Type B pancreatic cell (in vitro differentiated cells): ENCODE measurements at regions not wholly inside any gene's neighbourhood (a gene's known extent, or its start where the extent isn't known, plus 50 kb on each side); places are given as distances from the start of the nearest gene placed in this dataset.

ENCODE experiments used
- DNase-seq: peaks from one replicate; pipeline ENCODE4 v3.0.0; 2021; ENCODE audit warnings: mixed read lengths; ENCODE audit not compliant: unreplicated experiment; ENCODE audit errors: extremely low spot score
- H3K27ac Mint-ChIP-seq: 2 replicates; pipeline ENCODE4 v1.8.0; 2021; ENCODE audit warnings: mild to moderate bottlenecking, mixed read lengths
- H3K27me3 Mint-ChIP-seq: 2 replicates; pipeline ENCODE4 v1.8.0; 2021; ENCODE audit warnings: mixed read lengths
- H3K36me3 Mint-ChIP-seq: 2 replicates; pipeline ENCODE4 v1.8.0; 2021; ENCODE audit warnings: mixed read lengths
- H3K4me1 Mint-ChIP-seq: one replicate; pipeline ENCODE4 v1.8.0; 2021; ENCODE audit warnings: mixed read lengths; ENCODE audit not compliant: unreplicated experiment
- H3K4me3 Mint-ChIP-seq: 2 replicates; pipeline ENCODE4 v1.8.0; 2021; ENCODE audit warnings: mild to moderate bottlenecking, mixed read lengths
- H3K9me3 Mint-ChIP-seq: 2 replicates; pipeline ENCODE4 v1.8.0; 2021; ENCODE audit warnings: mixed read lengths
- TF ChIP-seq, protein P1 (sequence below): fragments of 200-600 bp; sonication (generic); conservative IDR thresholded peaks from 2 replicates; pipeline ENCODE4 v1.5.0; 2021; ENCODE audit warnings: antibody characterized with exemption, mild to moderate bottlenecking

DNA sequence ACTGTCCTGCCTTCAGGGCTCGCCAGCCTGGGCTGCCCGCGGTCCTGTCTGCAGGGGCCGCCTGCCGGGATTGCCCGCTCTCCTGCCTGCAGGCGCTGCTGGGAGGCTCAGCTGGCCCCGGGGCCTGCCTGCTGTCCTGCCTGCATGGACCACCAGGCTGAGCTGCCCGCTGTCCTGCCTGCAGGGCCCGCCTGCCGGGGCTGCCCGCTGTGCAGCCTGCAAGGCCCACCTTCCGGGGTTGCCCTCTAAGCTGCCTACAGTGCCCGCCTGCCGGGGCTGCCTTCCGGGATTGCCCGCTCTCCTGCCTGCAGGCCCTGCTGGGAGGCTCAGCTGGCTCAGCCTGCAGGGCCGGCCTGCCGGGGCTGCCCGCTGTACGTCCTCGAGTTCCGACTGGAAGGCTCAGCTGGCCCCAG is 164.4 kb downstream of the GLRX3 start:
- no peaks in the 10 kb centered on the region for H3K27me3 Mint-ChIP-seq
- DNase-seq: no peak
- peaks cover 4% of the 10 kb centered on the region for H3K36me3 Mint-ChIP-seq
- H3K4me3 Mint-ChIP-seq: no peak overlapping the region
- TF ChIP-seq, protein P1, sequence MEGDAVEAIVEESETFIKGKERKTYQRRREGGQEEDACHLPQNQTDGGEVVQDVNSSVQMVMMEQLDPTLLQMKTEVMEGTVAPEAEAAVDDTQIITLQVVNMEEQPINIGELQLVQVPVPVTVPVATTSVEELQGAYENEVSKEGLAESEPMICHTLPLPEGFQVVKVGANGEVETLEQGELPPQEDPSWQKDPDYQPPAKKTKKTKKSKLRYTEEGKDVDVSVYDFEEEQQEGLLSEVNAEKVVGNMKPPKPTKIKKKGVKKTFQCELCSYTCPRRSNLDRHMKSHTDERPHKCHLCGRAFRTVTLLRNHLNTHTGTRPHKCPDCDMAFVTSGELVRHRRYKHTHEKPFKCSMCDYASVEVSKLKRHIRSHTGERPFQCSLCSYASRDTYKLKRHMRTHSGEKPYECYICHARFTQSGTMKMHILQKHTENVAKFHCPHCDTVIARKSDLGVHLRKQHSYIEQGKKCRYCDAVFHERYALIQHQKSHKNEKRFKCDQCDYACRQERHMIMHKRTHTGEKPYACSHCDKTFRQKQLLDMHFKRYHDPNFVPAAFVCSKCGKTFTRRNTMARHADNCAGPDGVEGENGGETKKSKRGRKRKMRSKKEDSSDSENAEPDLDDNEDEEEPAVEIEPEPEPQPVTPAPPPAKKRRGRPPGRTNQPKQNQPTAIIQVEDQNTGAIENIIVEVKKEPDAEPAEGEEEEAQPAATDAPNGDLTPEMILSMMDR: no peak
- H3K27ac Mint-ChIP-seq: no peak overlapping the region
- H3K4me1 Mint-ChIP-seq: no peaks in the 10 kb centered on the region
- H3K9me3 Mint-ChIP-seq: peaks cover 34% of the 10 kb centered on the region

DNA sequence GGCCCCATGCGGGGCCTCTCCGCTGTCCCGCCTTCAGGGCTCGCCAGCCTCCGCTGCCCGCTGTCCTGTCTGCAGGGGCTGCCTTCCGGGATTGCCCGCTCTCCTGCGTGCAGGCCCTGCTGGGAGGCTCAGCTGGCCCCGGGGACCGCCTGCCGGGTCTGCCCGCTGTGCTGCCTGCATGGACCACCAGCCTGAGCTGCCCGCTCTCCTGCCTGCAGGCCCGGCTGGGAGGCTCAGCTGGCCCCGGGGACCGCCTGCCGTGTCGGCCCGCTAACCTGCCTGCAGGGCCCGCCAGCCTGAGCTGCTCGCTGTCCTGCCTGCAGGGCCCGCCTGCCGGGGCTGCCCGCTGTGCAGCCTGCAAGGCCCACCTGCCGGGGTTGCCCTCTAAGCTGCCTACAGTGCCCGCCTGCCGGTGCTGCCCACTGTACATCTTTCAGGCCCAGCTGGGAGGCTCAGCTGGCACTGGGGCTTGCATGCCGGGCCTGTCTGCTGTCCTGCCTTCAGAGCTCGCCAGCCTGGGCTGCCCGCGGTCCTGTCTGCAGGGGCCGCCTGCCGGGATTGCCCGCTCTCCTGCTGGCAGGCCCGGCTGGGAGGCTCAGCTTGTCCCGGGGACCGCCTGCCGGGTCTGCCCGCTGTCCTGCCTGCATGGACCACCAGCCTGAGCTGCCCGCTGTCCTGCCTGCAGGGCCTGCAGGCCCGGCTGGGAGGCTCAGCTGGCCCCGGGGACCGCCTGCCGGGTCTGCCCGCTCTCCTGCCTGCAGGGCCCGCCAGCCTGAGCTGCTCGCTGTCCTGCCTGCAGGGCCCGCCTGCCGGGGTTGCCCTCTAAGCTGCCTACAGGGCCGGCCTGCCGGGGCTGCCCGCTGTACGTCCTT is 165.1 kb downstream of the GLRX3 start:
- H3K4me1 Mint-ChIP-seq: no peaks in the 10 kb centered on the region
- H3K36me3 Mint-ChIP-seq: peaks cover 4% of the 10 kb centered on the region
- no peak overlapping the region for H3K4me3 Mint-ChIP-seq
- no peak overlapping the region for H3K27ac Mint-ChIP-seq
- TF ChIP-seq, protein P1: no peak
- no peak for DNase-seq
- H3K9me3 Mint-ChIP-seq: peaks cover 33% of the 10 kb centered on the region
- no peaks in the 10 kb centered on the region for H3K27me3 Mint-ChIP-seq

DNA sequence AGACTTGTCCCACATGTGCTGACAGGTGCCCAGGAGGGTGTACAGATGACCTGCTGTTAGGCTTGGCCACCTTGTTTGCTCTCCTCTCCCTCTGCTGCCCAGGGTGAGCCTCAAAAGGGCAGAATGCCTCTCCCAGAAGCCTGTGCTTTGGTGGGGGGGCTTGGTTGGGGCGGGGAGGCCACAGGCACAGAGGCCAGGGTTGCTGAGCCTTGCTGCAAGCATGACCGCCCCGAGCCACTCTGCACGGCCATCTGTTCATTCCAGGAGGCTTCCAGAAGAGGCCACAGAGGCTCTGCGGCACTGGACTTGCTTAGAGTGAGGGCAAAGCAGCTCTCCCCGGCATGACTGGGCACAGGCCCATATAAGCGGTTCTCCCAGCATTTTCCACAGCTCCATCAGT is 190.8 kb downstream of the GLRX3 start:
- H3K36me3 Mint-ChIP-seq: no peaks in the 10 kb centered on the region
- TF ChIP-seq, protein P1: no peak
- H3K9me3 Mint-ChIP-seq: no peaks in the 10 kb centered on the region

DNA sequence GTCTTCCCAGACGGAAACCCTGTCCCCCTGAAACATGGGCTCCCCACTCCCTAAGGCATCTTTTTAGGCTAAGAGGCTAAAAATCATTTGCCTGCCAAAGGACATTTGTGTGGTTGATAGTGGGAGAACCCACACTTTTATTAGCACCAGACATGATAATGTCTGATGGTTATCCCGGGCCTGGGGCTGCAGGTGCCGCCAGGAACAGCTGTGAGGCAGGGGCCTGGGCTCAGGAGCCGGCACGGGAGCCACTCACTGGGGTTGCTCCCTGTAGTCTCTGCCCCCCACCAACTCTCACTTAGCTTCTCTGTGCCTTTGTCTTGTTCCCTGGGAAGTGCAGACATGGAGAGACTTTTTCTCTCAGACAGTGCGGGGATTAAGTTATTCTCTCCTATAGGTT is 193.6 kb downstream of the GLRX3 start:
- H3K4me1 Mint-ChIP-seq: no peaks in the 10 kb centered on the region
- H3K27me3 Mint-ChIP-seq: peaks cover 11% of the 10 kb centered on the region
- H3K4me3 Mint-ChIP-seq: no peak overlapping the region
- H3K9me3 Mint-ChIP-seq: no peaks in the 10 kb centered on the region
- no peaks in the 10 kb centered on the region for H3K36me3 Mint-ChIP-seq
- DNase-seq: no peak
- no peak overlapping the region for H3K27ac Mint-ChIP-seq
- TF ChIP-seq, protein P1: no peak

More for the DNA sequence above, 190.8 kb downstream of the GLRX3 start:
- DNase-seq: no peak
- peaks cover 6% of the 10 kb centered on the region for H3K27me3 Mint-ChIP-seq
- no peak overlapping the region for H3K4me3 Mint-ChIP-seq
- no peaks in the 10 kb centered on the region for H3K4me1 Mint-ChIP-seq
- no peak overlapping the region for H3K27ac Mint-ChIP-seq

DNA sequence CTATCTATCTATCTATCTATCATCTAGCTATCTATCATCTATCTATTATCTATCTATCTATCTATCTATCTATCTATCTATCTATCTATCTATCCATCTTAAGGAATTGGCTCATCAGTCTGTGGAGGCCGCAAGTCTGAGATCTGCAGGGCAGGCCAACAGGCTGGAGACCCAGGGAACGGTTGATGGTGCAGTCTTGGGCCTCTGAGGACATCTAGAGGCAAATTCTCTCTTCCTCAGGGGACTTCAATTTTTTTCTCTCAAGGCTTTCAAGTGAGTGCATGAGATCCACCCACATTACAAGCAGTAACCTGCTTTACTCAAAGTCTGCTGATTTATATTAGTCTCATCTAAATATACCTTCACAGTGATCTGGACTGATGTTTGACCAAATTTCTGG is 197.0 kb downstream of the GLRX3 start:
- Mint-ChIP-seq H3K36me3 (no peaks in the 10 kb centered on the region), H3K4me3 (no peak overlapping the region), H3K27ac (no peak overlapping the region), H3K27me3 (peaks cover 15% of the 10 kb centered on the region), H3K4me1 (no peaks in the 10 kb centered on the region), H3K9me3 (no peaks in the 10 kb centered on the region)
- DNase-seq: no peak
- TF ChIP-seq, protein P1: no peak
